OCI-LY7 (cell line): ENCODE measurements at regions not wholly inside any gene's neighbourhood (a gene's known extent, or its start where the extent isn't known, plus 50 kb on each side); places are given as distances from the start of the nearest gene placed in this dataset.

Experiments used
- BruUV-seq: library from RNA; stranded (reverse); fragments of 400-500 nt; replicated peaks from 2 replicates; lab custom pipeline; 2021; lab: Mats Ljungman, UMichigan
- CTCF ChIA-PET: fragments of 300-600 bp; sonication (Branson Sonifier 250); formaldehyde crosslinking; loops from one replicate; lab custom pipeline; 2022; ENCODE audit warnings: antibody characterized with exemption; ENCODE audit not compliant: unreplicated experiment; lab: Charles Lee
- POLR2A ChIA-PET: fragments of 300-600 bp; sonication (Branson Sonifier 250); formaldehyde crosslinking; loops from one replicate; lab custom pipeline; 2022; ENCODE audit warnings: antibody characterized with exemption; lab: Charles Lee
- DNase-seq: peaks from one replicate; pipeline ENCODE4 v3.0.0-alpha.2; 2015; ENCODE audit warnings: low spot score
- H2AFZ ChIP-seq: fragments of 200-600 bp; sonication (generic), shearing (Covaris generic); 2 replicates; pipeline ENCODE4 v1.6.1; 2014; ENCODE audit warnings: mild to moderate bottlenecking, antibody characterized with exemption, low read length, moderate library complexity
- H3K27ac ChIP-seq: fragments of 200-600 bp; sonication (generic); 2 replicates; pipeline ENCODE4 v1.5.1; 2014; ENCODE audit warnings: mixed run types, low read depth, mild to moderate bottlenecking, moderate library complexity, low read length, inconsistent platforms; ENCODE audit not compliant: poor library complexity, severe bottlenecking
- H3K36me3 ChIP-seq: fragments of 200-600 bp; sonication (generic); 2 replicates; pipeline ENCODE4 v1.6.1; 2014; ENCODE audit warnings: mild to moderate bottlenecking, antibody characterized with exemption, low read length, moderate library complexity, mixed read lengths; ENCODE audit not compliant: insufficient read depth
- H3K4me1 ChIP-seq: fragments of 200-600 bp; sonication (generic); 2 replicates; pipeline ENCODE4 v1.5.1; 2014; ENCODE audit warnings: mild to moderate bottlenecking, low read length; ENCODE audit not compliant: insufficient read depth, poor library complexity, severe bottlenecking
- H3K4me2 ChIP-seq: fragments of 200-600 bp; sonication (generic); 2 replicates; pipeline ENCODE4 v1.6.1; 2014; ENCODE audit warnings: mild to moderate bottlenecking, low read length
- H3K4me3 ChIP-seq: fragments of 200-600 bp; sonication (generic); 2 replicates; pipeline ENCODE4 v1.5.1; 2014; ENCODE audit warnings: mild to moderate bottlenecking, low read depth, low read length; ENCODE audit not compliant: poor library complexity, severe bottlenecking
- H3K79me2 ChIP-seq: fragments of 200-600 bp; sonication (generic); 2 replicates; pipeline ENCODE4 v1.6.1; 2016; ENCODE audit warnings: low read depth, mild to moderate bottlenecking, low read length, moderate library complexity, mixed read lengths; ENCODE audit not compliant: insufficient read depth
- H3K9me2 ChIP-seq: fragments of 200-600 bp; sonication (generic); 2 replicates; pipeline ENCODE4 v1.6.1; 2016; ENCODE audit warnings: mild to moderate bottlenecking, low read length, mixed read lengths; ENCODE audit not compliant: insufficient read depth
- H3K9me3 ChIP-seq: fragments of 200-600 bp; sonication (generic); 2 replicates; pipeline ENCODE4 v1.6.1; 2014; ENCODE audit warnings: mild to moderate bottlenecking, mixed run types, low read length, mixed read lengths
- H4K20me1 ChIP-seq: fragments of 200-600 bp; sonication (generic); 2 replicates; pipeline ENCODE4 v1.6.1; 2014; ENCODE audit warnings: mild to moderate bottlenecking, antibody characterized with exemption, low read length, moderate library complexity, mixed read lengths; ENCODE audit not compliant: insufficient read depth
- EZH2phosphoT487 ChIP-seq: fragments of 200-600 bp; sonication (generic); IDR thresholded peaks from 2 replicates; pipeline ENCODE4 v1.6.1; 2018; ENCODE audit warnings: low read depth, borderline replicate concordance, mild to moderate bottlenecking, mixed run types, antibody characterized with exemption, low read length, moderate library complexity, mixed read lengths
- intact Hi-C: fragments of 100-400 bp; cut with micrococcal nuclease; formaldehyde crosslinking; loops from one replicate; pipeline ENCODE4 v1.10.0; 2022; ENCODE audit not compliant: unreplicated experiment
- TF ChIP-seq, protein P1 (sequence below): fragments of 200-600 bp; sonication (generic); conservative IDR thresholded peaks from 2 replicates; pipeline ENCODE4 v1.5.1; 2014; ENCODE audit warnings: mild to moderate bottlenecking, antibody characterized with exemption, low read length, moderate library complexity, mixed read lengths

DNA sequence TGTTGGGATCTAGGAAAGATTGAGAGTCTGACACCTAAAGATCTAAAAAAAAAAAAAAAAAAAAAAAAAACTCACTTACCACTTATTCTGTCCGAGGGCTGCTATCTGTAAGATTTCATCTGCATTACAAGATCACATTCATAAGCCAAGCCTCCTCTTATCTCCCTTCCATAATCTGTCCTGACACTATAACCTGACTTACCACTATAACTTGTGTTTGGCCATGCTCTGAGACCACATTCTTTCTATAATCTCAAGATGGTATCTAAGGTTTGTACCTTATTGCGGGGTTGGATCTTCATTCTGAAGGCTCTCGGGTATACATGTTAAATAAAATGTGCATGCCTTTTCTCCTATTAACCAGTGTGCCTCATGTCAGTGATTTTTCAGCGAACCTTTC is 144.4 kb downstream of the MAGEB17 start:
- no peak overlapping the region for H3K27ac ChIP-seq
- TF ChIP-seq, protein P1, sequence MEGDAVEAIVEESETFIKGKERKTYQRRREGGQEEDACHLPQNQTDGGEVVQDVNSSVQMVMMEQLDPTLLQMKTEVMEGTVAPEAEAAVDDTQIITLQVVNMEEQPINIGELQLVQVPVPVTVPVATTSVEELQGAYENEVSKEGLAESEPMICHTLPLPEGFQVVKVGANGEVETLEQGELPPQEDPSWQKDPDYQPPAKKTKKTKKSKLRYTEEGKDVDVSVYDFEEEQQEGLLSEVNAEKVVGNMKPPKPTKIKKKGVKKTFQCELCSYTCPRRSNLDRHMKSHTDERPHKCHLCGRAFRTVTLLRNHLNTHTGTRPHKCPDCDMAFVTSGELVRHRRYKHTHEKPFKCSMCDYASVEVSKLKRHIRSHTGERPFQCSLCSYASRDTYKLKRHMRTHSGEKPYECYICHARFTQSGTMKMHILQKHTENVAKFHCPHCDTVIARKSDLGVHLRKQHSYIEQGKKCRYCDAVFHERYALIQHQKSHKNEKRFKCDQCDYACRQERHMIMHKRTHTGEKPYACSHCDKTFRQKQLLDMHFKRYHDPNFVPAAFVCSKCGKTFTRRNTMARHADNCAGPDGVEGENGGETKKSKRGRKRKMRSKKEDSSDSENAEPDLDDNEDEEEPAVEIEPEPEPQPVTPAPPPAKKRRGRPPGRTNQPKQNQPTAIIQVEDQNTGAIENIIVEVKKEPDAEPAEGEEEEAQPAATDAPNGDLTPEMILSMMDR = no peak
- no peak for TF ChIP-seq EZH2phosphoT487
- H3K4me1 ChIP-seq = no peaks in the 10 kb centered on the region
- intact Hi-C loops = no loop called here
- CTCF ChIA-PET = no interaction called here
- no peak overlapping the region for H2AFZ ChIP-seq
- BruUV-seq = no TSS peak
- no peak overlapping the region for H3K4me2 ChIP-seq
- no peak overlapping the region for H3K4me3 ChIP-seq
- no peaks in the 10 kb centered on the region for H3K9me3 ChIP-seq
- POLR2A ChIA-PET = no interaction called here
- H3K9me2 ChIP-seq = no peaks in the 10 kb centered on the region
- H3K36me3 ChIP-seq = no peaks in the 10 kb centered on the region
- no peak for DNase-seq
- H4K20me1 ChIP-seq = no peaks in the 10 kb centered on the region
- no peaks in the 10 kb centered on the region for H3K79me2 ChIP-seq

DNA sequence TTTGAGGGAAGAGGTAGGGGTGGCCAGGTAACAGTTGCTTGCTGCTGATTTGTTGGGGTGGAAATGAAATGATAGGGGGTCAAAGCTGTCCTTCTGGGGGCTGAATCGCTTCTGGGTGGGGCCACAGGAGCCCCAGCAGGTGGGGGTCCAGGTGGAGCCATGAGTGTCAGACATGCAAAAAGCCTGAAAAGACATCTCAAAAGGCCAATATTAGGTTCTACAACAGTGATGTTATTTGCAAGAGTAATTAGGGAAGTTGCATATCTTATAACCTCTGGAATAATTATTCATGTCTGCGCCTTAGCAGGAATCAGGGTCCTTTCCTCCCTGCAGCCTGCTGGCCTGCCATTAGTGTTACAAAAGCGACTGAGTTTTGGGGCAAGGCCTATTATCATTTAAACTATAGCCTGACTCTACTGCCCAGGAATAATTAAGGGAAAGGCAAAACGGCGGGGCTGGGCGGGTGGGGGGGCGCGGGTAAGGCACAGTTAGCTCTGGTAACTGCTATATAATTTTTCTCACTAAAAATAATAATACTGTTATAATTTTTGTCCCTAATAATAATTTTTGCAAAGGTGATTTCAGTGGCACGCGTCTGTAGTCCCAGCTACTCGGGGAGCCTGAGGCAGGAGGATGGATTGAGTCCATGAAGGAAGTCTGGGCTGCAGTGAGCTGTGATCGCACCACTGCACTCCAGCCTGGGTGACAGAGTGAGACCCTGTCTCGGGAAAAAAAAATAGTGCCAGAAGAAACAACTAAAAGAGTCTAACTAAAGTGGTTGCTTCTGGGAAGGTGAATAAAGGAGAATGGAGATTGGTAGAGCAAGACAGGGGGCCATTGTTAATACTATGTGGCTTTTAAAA is 145.7 kb downstream of the MAGEB17 start:
- no peak for DNase-seq
- Histone ChIP-seq H3K36me3 (no peaks in the 10 kb centered on the region), H4K20me1 (no peaks in the 10 kb centered on the region), H3K79me2 (no peaks in the 10 kb centered on the region), H3K4me1 (no peaks in the 10 kb centered on the region), H3K27ac (no peak overlapping the region), H3K4me2 (no peak overlapping the region), H3K4me3 (no peak overlapping the region), H3K9me2 (no peaks in the 10 kb centered on the region), H3K9me3 (no peaks in the 10 kb centered on the region), H2AFZ (no peak overlapping the region)
- ChIA-PET CTCF (no interaction called here), POLR2A (no interaction called here)
- intact Hi-C loops = no loop called here
- TF ChIP-seq, protein P1 = no peak
- no peak for TF ChIP-seq EZH2phosphoT487
- BruUV-seq = no TSS peak

DNA sequence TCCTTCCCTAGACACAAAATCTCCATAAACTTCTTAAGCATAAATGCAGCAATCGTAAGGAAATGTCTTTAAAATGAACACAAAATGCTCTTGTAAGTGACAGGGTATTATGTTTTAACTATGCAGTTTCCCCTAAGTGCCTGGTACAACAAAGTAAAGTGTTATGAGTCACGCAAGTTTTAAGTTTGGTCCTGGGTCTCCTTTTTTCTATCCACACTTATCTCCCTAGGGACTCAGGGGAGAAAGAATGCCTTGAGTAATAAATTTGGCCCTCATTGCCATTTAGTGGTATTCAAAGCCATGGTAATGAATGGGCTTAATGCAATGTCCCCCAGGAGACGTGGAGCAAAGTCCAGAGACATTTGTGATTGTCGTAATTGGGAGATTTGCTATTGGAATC is 149.1 kb downstream of the MAGEB17 start:
- no peaks in the 10 kb centered on the region for H3K79me2 ChIP-seq
- intact Hi-C loops = no loop called here
- no peaks in the 10 kb centered on the region for H3K9me3 ChIP-seq
- H3K36me3 ChIP-seq = no peaks in the 10 kb centered on the region
- no TSS peak for BruUV-seq
- H3K4me3 ChIP-seq = no peak overlapping the region
- no peak overlapping the region for H2AFZ ChIP-seq
- no peaks in the 10 kb centered on the region for H3K9me2 ChIP-seq
- POLR2A ChIA-PET = no interaction called here
- TF ChIP-seq EZH2phosphoT487 = no peak
- TF ChIP-seq, protein P1 = no peak
- no peaks in the 10 kb centered on the region for H3K4me1 ChIP-seq
- DNase-seq = no peak
- H3K4me2 ChIP-seq = no peak overlapping the region
- CTCF ChIA-PET = interaction anchor here (0.6 kb wide), 1 partner anchor 14 kb away, joined by 4 read pairs; no protein-coding TSS in a partner anchor
- H3K27ac ChIP-seq = no peak overlapping the region
- H4K20me1 ChIP-seq = no peaks in the 10 kb centered on the region
